Esophagus squamous epithelium (tissue), 4 donors: ENCODE measurements at regions not wholly inside any gene's neighbourhood (a gene's known extent, or its start where the extent isn't known, plus 50 kb on each side); places are given as distances from the start of the nearest gene placed in this dataset.

ENCODE experiments used
- CTCF ChIP-seq, 6 experiments: fragments of 450-650 bp in 4 of 6; fragments of 200-600 bp in 2 of 6; sonication (generic) in 2 of 6; IDR thresholded peaks; one replicate each; pipeline ENCODE4 v1.5.1; 2016 to 2019; ENCODE audit warnings: antibody characterized with exemption in 6 of 6, mild to moderate bottlenecking in 4 of 6, moderate library complexity in 4 of 6
- POLR2A ChIP-seq, 4 donors: fragments of 450-650 bp; IDR thresholded peaks; one replicate each; pipeline ENCODE4 v1.6.1; 2017; ENCODE audit warnings: antibody characterized with exemption in 4 of 4, mild to moderate bottlenecking in 4 of 4, moderate library complexity in 3 of 4

- TF ChIP-seq CTCF (IDR thresholded peaks at IDR 0.05) = no peak
- TF ChIP-seq POLR2A (IDR thresholded peaks at IDR 0.05) = no peak
Observed at GRCh38 chr13:105816994-105817393, 718.5 kb downstream of the EFNB2 start.
